GM12891 (cell line): ENCODE measurements at regions not wholly inside any gene's neighbourhood (a gene's known extent, or its start where the extent isn't known, plus 50 kb on each side); places are given as distances from the start of the nearest gene placed in this dataset.

Experiments used
- PAX5 ChIP-seq: IDR thresholded peaks from 2 replicates; pipeline ENCODE4 v1.6.1; 2011; ENCODE audit warnings: low read length, moderate library complexity, mild to moderate bottlenecking; ENCODE audit not compliant: insufficient read depth, severe bottlenecking
- POLR2A ChIP-seq: IDR thresholded peaks from 2 replicates; pipeline ENCODE4 v1.6.1; 2011; ENCODE audit warnings: low read depth, low read length, control low read depth
- POLR2AphosphoS5 ChIP-seq: IDR thresholded peaks from 2 replicates; pipeline ENCODE4 v1.6.1; 2011; ENCODE audit warnings: low read depth, low read length, control low read depth
- POU2F2 ChIP-seq: IDR thresholded peaks from 2 replicates; pipeline ENCODE4 v1.6.1; 2011; ENCODE audit warnings: low read depth, mild to moderate bottlenecking, control low read depth, low read length, moderate library complexity
- TAF1 ChIP-seq: IDR thresholded peaks from 2 replicates; pipeline ENCODE4 v1.6.1; 2011; ENCODE audit warnings: low read depth, low read length, control low read depth

- no peak for TF ChIP-seq POLR2AphosphoS5
- TF ChIP-seq TAF1: no peak
- no peak for TF ChIP-seq POLR2A
- no peak for TF ChIP-seq PAX5
- no peak for TF ChIP-seq POU2F2
Observed at GRCh38 chr5:68958428-68958827, 135.4 kb upstream of the SLC30A5 start.
